HG02884 (cell line): ENCODE measurements at regions not wholly inside any gene's neighbourhood (a gene's known extent, or its start where the extent isn't known, plus 50 kb on each side); places are given as distances from the start of the nearest gene placed in this dataset.
"Not testable (repeated sequence)": the region's sequence is repeated elsewhere in the genome, so short reads cannot be mapped to it uniquely, and the experiment has no call there.

Experiments used
- ATAC-seq: cut with Tn5 transposase; IDR thresholded peaks from one replicate; pipeline ENCODE4 v1.9.1; 2021; ENCODE audit warnings: mild to moderate bottlenecking, moderate library complexity; ENCODE audit not compliant: unreplicated experiment

DNA sequence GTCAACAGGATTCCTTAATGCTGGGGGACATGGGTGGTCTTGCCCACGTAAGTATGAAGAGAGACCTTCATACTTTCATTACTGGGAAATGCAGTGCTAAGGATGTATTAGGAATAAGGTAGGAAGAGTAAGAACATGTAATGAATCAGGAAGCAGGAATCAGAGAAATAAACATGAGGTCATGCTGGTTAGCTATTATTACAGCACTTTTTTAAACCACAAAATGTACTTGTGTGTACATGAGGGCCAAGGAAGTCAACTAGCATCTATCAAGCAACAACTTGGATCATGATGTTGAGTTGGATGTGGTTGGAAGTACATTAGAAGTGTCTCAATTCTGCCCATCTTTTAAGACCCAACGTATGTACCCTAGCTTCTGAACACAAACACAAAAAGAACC lies 63.5 kb upstream of the E2F3 start:
- ATAC-seq = no peak

DNA sequence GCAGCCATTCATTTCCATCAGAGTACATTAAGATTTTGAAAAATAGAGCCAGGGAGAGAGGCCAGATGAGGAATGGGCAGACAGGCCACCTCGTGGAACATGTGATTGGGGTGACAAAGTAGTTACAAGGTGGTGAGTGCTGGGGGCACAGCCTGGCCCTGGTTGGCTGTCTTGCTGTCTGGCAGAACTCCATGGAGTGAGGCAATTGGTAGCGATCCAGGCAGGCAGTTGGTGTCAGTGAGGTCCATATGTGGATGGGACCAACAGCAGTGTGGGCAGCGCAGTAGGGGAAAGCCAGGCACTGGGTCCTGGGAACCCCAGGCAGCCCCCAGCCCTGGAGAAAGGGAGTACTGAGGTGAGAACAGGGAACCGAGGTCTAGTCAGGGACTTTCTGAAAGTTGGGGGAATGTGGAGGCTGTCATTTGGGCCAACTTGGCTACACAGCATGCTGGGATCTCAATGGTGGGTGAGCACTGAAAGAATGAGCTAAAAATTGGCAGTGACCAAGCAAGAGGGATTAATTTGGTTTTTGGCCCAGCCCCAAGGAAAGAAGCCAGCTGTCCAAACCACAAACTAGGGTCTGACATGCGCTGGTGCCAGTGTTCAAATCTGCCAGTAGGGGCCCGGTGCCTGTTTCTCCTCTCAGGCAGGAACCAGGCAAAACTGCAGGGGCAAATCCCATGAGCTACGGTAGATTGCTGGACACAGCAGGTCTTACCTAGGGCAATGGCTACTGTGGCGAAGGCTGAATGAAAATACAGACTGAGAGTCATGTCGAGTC lies 61.4 kb upstream of the E2F3 start:
- no peak for ATAC-seq

DNA sequence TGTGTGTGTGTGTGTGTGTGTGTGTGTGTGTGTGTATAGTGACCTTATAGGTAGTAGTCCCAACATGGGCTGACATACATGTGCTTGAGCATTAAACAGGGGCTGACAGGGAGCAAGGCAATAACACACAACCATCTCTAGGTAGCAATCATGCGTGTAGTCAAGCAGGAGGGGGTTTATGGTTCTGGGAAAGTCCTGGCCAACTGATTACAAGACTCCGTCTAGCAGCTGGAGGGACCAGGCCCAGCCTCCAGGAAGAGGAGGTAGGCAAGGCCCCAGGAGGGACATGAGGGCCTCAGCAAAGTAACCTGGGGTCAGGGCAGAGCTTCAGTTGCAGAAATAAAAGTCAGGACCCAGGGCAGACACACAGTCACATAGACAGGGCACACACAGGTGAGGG lies 60.6 kb upstream of the E2F3 start:
- ATAC-seq = no peak

DNA sequence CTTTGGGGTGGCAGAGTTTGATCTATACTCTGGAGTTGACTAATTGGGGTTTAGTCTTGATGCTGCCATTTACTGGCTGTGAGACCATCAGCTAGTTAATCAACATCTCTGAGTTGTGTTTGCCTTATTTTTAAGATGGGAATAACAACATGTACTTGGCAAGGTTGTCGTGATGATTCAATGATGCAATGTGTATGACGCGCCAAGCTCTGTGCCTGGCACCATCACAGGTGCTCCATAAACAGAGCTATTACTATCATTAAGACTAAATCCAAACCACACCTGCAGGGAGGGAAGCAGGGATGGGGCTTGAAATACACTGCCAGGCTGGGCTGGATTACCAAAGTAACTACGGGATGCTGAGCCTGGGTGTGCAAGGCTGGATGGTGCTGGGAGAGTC lies 60.1 kb upstream of the E2F3 start:
- ATAC-seq = no peak

DNA sequence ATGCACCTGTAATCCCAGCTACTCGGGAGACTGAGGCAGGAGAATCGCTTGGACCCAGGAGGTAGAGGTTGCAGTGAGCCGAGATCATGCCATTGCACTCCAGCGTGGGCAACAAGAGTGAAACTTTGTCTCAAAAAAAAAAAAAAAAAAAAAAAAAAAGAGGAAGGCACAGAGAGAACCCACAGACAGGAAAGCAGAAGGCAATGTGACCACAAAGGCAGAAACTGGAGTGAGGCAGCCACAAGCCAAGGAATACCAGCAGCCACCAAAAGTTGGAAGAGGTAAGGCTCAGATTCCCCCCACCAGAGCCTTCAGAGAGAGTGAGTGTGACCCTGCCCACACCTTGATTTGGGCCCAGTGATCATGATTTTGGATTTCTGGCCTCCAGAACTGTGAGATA lies 54.7 kb upstream of the E2F3 start:
- not testable (repeated sequence) for ATAC-seq

DNA sequence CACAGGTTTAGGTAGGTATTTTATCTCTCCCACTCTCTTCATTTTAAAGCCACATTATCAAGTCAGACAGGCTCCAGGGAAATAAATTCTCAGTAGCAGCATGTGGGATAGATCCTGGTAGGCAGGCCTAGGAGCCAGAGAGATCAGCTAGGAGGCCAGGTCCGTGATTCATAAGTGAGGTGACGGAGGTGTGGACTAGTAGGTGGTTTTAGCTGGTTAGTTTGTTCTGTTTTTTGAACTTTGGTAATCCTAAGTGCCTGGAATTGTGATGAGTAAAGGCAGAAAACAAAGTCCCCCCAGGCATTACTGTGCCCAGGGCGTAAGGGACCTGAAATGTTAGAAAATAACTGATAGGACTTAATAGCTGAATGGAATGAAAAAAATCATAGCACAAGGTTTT lies 53.6 kb upstream of the E2F3 start:
- ATAC-seq = no peak

DNA sequence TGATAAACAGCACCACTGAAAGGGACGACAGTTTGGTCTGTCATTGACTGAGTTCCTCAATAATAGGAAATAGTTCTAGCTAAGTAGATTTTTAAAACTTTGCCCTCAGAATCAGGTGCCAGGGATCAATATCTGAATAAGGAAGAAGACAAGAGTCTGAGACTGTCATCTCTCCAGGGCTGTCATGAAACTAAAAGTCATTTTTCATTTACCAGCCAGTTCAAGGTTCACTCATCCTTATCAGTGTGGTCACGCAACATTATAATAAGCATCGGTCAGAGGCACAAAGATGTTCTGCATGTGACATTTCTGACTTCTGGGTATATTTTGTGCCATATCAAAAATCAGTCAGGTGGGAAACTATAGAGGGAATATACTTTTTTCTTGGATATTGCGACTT lies 52.5 kb upstream of the E2F3 start:
- no peak for ATAC-seq

DNA sequence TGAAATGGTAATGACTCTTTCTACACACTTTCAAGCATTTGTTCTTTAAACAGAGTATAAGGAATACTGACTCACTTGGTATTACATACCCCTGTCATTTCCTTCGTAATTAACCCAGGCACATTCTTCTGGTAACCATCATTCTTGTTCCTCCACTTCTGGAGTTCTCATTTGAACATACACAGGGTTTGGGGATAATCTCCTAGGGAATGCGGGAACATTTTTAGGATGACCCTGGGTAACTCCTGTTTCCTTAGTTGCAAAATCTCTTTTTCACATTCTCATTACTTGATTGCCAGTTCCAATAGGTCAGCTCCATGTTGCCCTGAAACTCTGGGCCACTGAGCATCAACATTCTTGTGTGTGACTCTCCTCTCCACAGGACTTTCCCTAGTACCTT lies 51.5 kb upstream of the E2F3 start:
- ATAC-seq = no peak

DNA sequence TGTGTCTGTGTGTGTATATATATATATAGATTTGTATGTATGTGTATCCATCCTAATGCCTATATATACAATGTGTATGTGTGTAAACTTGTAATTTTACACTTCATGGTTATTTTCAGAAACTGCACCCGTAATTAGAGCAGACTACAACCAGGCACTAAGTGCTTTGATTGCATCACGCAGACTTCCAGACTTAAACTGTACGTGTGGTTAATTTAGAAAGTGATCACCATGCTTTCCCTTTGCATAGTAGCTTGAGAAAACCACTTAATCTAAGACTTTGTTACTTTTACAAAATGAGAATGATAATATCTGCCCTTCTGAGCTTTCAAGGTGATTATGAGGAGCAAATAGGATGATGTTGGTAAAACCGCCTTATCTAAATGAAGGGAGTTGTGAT lies 50.1 kb upstream of the E2F3 start:
- no peak for ATAC-seq
